Activated CD4-positive, alpha-beta memory T cell treated with anti-CD3 and anti-CD28 coated beads, Interleukin-2, amount 10 ng/mL, durations not matched to agents 7 days and 5 days (primary cell): ENCODE measurements at regions not wholly inside any gene's neighbourhood (a gene's known extent, or its start where the extent isn't known, plus 50 kb on each side); places are given as distances from the start of the nearest gene placed in this dataset.

Source experiments
- CTCF ChIA-PET: fragments of 350-600 bp; sonication (Branson Sonifier 250); formaldehyde crosslinking; loops from one replicate; lab custom pipeline; 2021; ENCODE audit warnings: antibody characterized with exemption, inconsistent platforms; lab: Charles Lee
- POLR2A ChIA-PET: fragments of 350-600 bp; sonication (Branson Sonifier 250); formaldehyde crosslinking; loops from one replicate; lab custom pipeline; 2021; ENCODE audit warnings: antibody characterized with exemption; lab: Charles Lee
- DNase-seq: peaks from one replicate; pipeline ENCODE4 v3.0.0-alpha.2; 2020
- H3K27ac Mint-ChIP-seq: one replicate; pipeline ENCODE4 v1.8.0; 2021; ENCODE audit warnings: mild to moderate bottlenecking, mixed read lengths
- H3K27me3 Mint-ChIP-seq: one replicate; pipeline ENCODE4 v1.8.0; 2021; ENCODE audit warnings: mixed read lengths
- H3K36me3 Mint-ChIP-seq: one replicate; pipeline ENCODE4 v1.8.0; 2021; ENCODE audit warnings: low read depth, mixed read lengths
- H3K4me1 Mint-ChIP-seq: one replicate; pipeline ENCODE4 v1.8.0; 2021; ENCODE audit warnings: mixed read lengths
- H3K4me3 Mint-ChIP-seq: one replicate; pipeline ENCODE4 v1.8.0; 2021; ENCODE audit warnings: mild to moderate bottlenecking, mixed read lengths
- H3K9me3 Mint-ChIP-seq: one replicate; pipeline ENCODE4 v1.8.0; 2021; ENCODE audit warnings: mixed read lengths

DNA sequence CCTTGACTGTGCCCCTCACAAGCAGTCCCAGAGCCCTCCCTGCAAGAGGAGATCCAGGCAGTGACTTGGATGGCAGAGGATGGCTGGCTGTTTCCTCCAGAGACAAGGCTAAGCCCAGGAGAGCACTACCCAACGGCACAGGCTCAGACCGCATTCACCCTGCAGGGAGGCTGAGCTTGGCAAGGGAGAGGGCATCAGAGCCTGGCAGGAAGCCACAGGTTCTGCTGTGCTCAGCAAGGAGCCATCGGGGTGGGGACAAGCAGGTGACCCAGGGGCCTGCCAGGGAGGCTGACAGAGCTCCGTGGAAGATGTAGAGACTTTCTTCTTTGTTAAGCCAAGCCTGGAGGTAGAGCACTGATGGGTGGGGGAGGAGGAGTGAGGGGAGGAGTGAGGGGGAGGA lies 159.2 kb upstream of the CST7 start:
- Mint-ChIP-seq H3K4me3 (no peak overlapping the region), H3K27ac (no peak overlapping the region), H3K36me3 (no peaks in the 10 kb centered on the region), H3K9me3 (no peaks in the 10 kb centered on the region), H3K4me1 (peaks cover under 1% of the 10 kb centered on the region), H3K27me3 (no peaks in the 10 kb centered on the region)
- CTCF ChIA-PET: no interaction called here
- POLR2A ChIA-PET: no interaction called here
- no peak for DNase-seq

DNA sequence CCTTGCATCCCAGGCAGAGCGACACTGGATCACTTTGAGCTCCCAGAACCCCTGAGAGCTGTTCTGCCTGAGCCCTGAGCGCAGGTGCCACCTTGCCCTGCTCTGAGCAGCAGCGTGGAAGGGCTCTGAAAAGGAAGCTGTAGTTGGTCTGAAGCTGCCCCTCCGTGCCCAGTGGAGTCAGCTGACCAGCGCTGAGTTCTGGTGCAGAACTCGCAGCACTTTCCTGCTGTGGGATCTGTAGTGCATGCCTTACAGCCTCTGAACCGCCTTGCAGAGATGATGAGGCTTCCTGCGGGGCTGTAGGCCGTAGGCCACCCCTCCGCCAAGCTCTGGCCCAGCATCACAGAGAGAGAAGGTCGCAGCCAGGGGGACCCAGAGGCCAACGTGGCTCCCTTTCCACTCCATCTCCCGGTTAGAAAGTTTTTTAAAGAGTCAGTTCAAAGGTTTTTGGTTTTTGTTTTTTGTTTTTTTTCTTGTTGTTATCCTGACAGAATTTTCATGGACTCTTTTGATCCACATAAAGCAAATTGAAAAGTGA lies 158.3 kb upstream of the CST7 start:
- DNase-seq: no peak
- H3K9me3 Mint-ChIP-seq: no peaks in the 10 kb centered on the region
- ChIA-PET CTCF (no interaction called here), POLR2A (no interaction called here)
- no peaks in the 10 kb centered on the region for H3K36me3 Mint-ChIP-seq
- H3K4me3 Mint-ChIP-seq: no peak overlapping the region
- H3K4me1 Mint-ChIP-seq: peaks cover 8% of the 10 kb centered on the region
- peaks cover 2% of the 10 kb centered on the region for H3K27me3 Mint-ChIP-seq
- H3K27ac Mint-ChIP-seq: no peak overlapping the region

DNA sequence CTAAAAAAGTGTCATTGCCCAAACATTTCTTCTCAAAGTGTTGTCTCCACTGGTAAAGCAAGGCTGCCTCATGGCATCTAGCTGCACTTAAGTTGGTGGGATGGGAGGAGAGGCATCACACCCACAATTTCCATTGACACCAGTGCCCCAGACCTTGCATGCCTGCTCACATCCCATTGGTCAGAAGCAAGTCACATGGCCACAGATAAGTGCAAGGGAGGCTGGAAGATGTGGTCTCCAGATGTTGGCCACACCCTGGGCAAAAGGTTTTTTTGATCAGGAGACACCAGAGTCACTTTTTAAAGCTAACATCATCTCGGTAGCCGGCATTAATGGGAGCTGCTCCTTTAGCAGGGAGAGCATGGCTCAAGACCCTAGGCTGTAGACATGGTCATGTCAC lies 157.1 kb upstream of the CST7 start:
- Mint-ChIP-seq H3K4me1 (peaks cover 8% of the 10 kb centered on the region), H3K9me3 (no peaks in the 10 kb centered on the region), H3K4me3 (no peak overlapping the region), H3K27me3 (peaks cover 5% of the 10 kb centered on the region), H3K36me3 (no peaks in the 10 kb centered on the region), H3K27ac (no peak overlapping the region)
- no peak for DNase-seq
- POLR2A ChIA-PET: no interaction called here
- CTCF ChIA-PET: no interaction called here

GRCh38 chr20:24792641-24793495 lies 156.2 kb upstream of the CST7 start:
- no peaks in the 10 kb centered on the region for H3K36me3 Mint-ChIP-seq
- H3K27ac Mint-ChIP-seq: no peak overlapping the region
- H3K27me3 Mint-ChIP-seq: peaks cover 5% of the 10 kb centered on the region
- no peak overlapping the region for H3K4me3 Mint-ChIP-seq
- peaks cover 8% of the 10 kb centered on the region for H3K4me1 Mint-ChIP-seq
- ChIA-PET CTCF (no interaction called here), POLR2A (no interaction called here)
- no peak for DNase-seq
- H3K9me3 Mint-ChIP-seq: no peaks in the 10 kb centered on the region

- ChIA-PET POLR2A (no interaction called here), CTCF (no interaction called here)
- Mint-ChIP-seq H3K4me3 (no peak overlapping the region), H3K4me1 (peaks cover 8% of the 10 kb centered on the region), H3K27me3 (peaks cover 5% of the 10 kb centered on the region), H3K9me3 (no peaks in the 10 kb centered on the region), H3K36me3 (no peaks in the 10 kb centered on the region), H3K27ac (no peak overlapping the region)
- DNase-seq: no peak
These were observed 153.6 kb upstream of the CST7 start for GRCh38 chr20:24795436-24795835.

DNA sequence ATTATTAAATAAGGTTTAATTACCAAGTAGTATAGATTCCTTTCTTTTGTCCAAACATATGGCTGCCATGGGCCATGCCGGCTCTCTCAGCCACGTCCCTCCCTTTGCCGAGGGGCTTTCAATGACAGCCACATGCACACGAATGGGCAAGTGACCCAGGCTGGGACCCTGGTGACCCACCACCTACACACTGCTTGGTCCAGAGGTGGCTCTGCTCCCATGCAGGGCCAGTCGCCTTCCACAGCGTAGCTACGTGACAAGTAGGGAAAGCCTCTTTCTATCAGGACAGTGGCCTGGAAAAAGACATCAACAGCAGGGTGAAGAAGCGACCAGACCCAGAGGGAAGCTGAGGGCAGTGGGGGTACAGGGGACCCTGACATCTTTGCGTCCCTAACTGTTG lies 152.8 kb upstream of the CST7 start:
- Mint-ChIP-seq H3K27me3 (peaks cover 5% of the 10 kb centered on the region), H3K36me3 (no peaks in the 10 kb centered on the region), H3K27ac (no peak overlapping the region), H3K4me3 (no peak overlapping the region), H3K9me3 (no peaks in the 10 kb centered on the region), H3K4me1 (peaks cover 8% of the 10 kb centered on the region)
- DNase-seq: no peak
- CTCF ChIA-PET: no interaction called here
- POLR2A ChIA-PET: no interaction called here

DNA sequence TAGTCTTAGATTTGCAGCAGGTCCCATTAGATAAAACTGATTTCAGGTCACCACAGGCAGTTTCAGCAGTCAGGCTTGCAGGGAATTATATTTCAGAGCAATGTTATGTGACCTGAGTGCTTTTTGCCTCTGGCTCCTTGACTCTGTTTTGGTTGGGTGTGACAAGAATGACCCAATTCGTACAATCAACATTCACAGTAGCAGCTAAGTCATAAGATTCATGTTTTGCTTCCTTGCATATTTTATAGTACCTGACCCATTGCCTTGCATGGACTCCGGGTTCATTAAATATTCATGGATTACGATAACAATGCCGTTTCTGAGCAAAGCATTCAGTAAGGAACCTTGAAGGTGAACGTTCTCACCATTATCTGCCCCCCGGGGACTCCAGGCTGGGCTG lies 152.0 kb upstream of the CST7 start:
- CTCF ChIA-PET: no interaction called here
- peaks cover 5% of the 10 kb centered on the region for H3K27me3 Mint-ChIP-seq
- POLR2A ChIA-PET: no interaction called here
- DNase-seq: no peak
- H3K36me3 Mint-ChIP-seq: no peaks in the 10 kb centered on the region
- peaks cover 8% of the 10 kb centered on the region for H3K4me1 Mint-ChIP-seq
- no peak overlapping the region for H3K4me3 Mint-ChIP-seq
- no peaks in the 10 kb centered on the region for H3K9me3 Mint-ChIP-seq
- no peak overlapping the region for H3K27ac Mint-ChIP-seq

GRCh38 chr20:24797745-24798655 lies 151.1 kb upstream of the CST7 start:
- CTCF ChIA-PET: no interaction called here
- H3K36me3 Mint-ChIP-seq: no peaks in the 10 kb centered on the region
- H3K27ac Mint-ChIP-seq: no peak overlapping the region

DNA sequence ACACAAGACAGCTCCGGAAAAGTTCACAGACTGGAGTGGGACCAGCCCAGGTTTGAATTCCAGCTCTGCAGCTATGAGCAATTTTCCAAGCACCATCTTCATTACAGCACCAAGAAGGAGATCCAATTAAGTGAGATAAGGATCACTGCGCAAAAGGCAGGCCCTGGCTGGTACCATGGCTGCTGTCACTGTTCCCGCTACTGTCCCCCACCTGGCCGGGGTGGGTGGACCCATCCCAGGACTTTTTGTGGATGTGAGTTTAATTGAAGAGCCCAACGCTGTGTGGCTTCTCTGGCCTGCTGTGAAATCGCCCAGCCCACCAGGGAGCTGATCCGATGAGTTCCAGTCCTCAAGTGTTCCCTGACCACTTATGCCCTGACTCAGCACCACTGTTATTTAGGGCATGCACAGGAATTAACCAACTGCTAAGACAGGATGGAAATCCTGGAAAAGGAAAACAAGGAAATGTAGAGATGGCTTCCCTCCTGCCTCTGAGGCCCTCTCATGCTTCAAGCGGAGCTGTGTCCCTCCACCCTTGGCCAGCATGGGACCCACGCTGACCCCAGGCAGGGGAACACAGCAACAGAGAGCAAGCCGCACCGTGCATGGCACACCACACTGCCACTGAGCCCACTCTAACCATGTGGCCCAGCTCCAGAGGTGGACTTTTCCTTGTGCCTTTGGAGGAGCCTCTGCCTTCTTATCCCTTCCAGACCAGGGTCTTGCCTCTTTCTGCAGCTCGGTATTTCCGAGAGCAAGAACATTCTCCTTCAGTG lies 150.0 kb upstream of the CST7 start:
- POLR2A ChIA-PET: no interaction called here
- CTCF ChIA-PET: no interaction called here

More at GRCh38 chr20:24797745-24798655, 151.1 kb upstream of the CST7 start:
- no peak overlapping the region for H3K4me3 Mint-ChIP-seq
- no peak for DNase-seq
- peaks cover 8% of the 10 kb centered on the region for H3K4me1 Mint-ChIP-seq
- no peaks in the 10 kb centered on the region for H3K9me3 Mint-ChIP-seq
- H3K27me3 Mint-ChIP-seq: peaks cover 5% of the 10 kb centered on the region
- POLR2A ChIA-PET: no interaction called here

DNA sequence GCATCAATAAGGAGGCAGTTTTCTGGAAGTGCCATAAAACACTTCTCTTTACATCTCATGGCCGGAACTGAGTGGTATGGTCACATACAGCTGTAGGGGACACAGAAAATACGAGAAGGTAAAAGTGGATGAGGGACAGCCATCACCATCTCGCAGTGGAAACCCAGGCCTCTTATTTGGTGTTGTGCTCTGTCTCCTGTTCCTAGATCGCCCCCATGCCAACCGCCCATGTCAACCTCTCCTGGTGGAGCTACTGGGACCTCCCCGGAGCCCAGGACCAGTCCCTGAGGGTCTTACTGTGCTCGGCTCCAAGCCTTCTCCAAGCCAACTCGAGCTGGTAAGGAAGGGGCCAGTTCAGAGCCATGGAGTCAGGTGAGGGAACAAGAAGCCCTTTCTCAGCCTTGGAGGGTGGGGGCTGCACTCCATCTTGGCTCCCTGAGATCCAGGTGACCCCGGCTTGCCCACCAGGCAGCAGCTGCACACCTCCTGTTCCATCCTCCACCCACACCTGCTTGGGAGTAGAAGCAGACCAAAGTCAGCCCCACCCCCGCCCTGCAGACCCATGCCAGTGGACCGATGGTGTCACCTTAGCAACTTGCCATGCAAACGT lies 149.0 kb upstream of the CST7 start:
- DNase-seq: no peak
- Mint-ChIP-seq H3K4me1 (peaks cover 6% of the 10 kb centered on the region), H3K27me3 (peaks cover 4% of the 10 kb centered on the region), H3K36me3 (no peaks in the 10 kb centered on the region), H3K9me3 (no peaks in the 10 kb centered on the region), H3K27ac (no peak overlapping the region), H3K4me3 (no peak overlapping the region)
- POLR2A ChIA-PET: no interaction called here
- CTCF ChIA-PET: no interaction called here

More for the DNA sequence above, 150.0 kb upstream of the CST7 start:
- Mint-ChIP-seq H3K27ac (no peak overlapping the region), H3K4me3 (no peak overlapping the region), H3K9me3 (no peaks in the 10 kb centered on the region), H3K4me1 (peaks cover 8% of the 10 kb centered on the region), H3K36me3 (no peaks in the 10 kb centered on the region), H3K27me3 (peaks cover 5% of the 10 kb centered on the region)
- no peak for DNase-seq

- H3K9me3 Mint-ChIP-seq: no peaks in the 10 kb centered on the region
- no peak overlapping the region for H3K4me3 Mint-ChIP-seq
- no peaks in the 10 kb centered on the region for H3K36me3 Mint-ChIP-seq
- ChIA-PET CTCF (no interaction called here), POLR2A (no interaction called here)
- no peaks in the 10 kb centered on the region for H3K27me3 Mint-ChIP-seq
- no peak overlapping the region for H3K27ac Mint-ChIP-seq
- no peaks in the 10 kb centered on the region for H3K4me1 Mint-ChIP-seq
- DNase-seq: no peak
These were observed 146.7 kb upstream of the CST7 start for GRCh38 chr20:24802286-24802820.

GRCh38 chr20:24804481-24805206 lies 144.4 kb upstream of the CST7 start:
- POLR2A ChIA-PET: no interaction called here
- H3K27me3 Mint-ChIP-seq: no peaks in the 10 kb centered on the region
- no peak overlapping the region for H3K27ac Mint-ChIP-seq
- no peaks in the 10 kb centered on the region for H3K4me1 Mint-ChIP-seq
- H3K9me3 Mint-ChIP-seq: no peaks in the 10 kb centered on the region
- no peak overlapping the region for H3K4me3 Mint-ChIP-seq
- CTCF ChIA-PET: no interaction called here
- DNase-seq: no peak
- no peaks in the 10 kb centered on the region for H3K36me3 Mint-ChIP-seq
